NCI-H748 (cell line): ENCODE measurements at regions not wholly inside any gene's neighbourhood (a gene's known extent, or its start where the extent isn't known, plus 50 kb on each side); places are given as distances from the start of the nearest gene placed in this dataset.
"Not testable (repeated sequence)": the region's sequence is repeated elsewhere in the genome, so short reads cannot be mapped to it uniquely, and the experiment has no call there.

ENCODE experiments used
- DNase-seq: peaks from one replicate; lab custom pipeline; 2025; ENCODE audit not compliant: unreplicated experiment; lab: John Stamatoyannopoulos, UW

GRCh38 chr3:34419801-34420200 lies 621.4 kb downstream of the PDCD6IP start:
- no peak for DNase-seq

GRCh38 chr3:34421762-34422161 lies 623.3 kb downstream of the PDCD6IP start:
- no peak for DNase-seq

GRCh38 chr3:34439796-34440195 lies 641.4 kb downstream of the PDCD6IP start:
- no peak for DNase-seq

GRCh38 chr3:34444137-34444536 lies 645.7 kb downstream of the PDCD6IP start:
- DNase-seq = no peak

- no peak for DNase-seq
Measured at GRCh38 chr3:34449305-34449704, 650.9 kb downstream of the PDCD6IP start.

GRCh38 chr3:34463414-34463813 lies 665.0 kb downstream of the PDCD6IP start:
- DNase-seq = no peak

- no peak for DNase-seq
Measured at GRCh38 chr3:34464646-34465045, 666.2 kb downstream of the PDCD6IP start.

GRCh38 chr3:34475851-34476250 lies 677.4 kb downstream of the PDCD6IP start:
- no peak for DNase-seq

GRCh38 chr3:34483311-34483887 lies 685.0 kb downstream of the PDCD6IP start:
- no peak for DNase-seq

- no peak for DNase-seq
Measured at GRCh38 chr3:34504366-34504765, 705.9 kb downstream of the PDCD6IP start.

GRCh38 chr3:34504775-34505174 lies 706.3 kb downstream of the PDCD6IP start:
- no peak for DNase-seq

- no peak for DNase-seq
Measured at GRCh38 chr3:34508732-34509131, 710.3 kb downstream of the PDCD6IP start.

- DNase-seq = no peak
Measured at GRCh38 chr3:34511891-34512290, 713.5 kb downstream of the PDCD6IP start.

GRCh38 chr3:34519008-34519407 lies 720.6 kb downstream of the PDCD6IP start:
- not testable (repeated sequence) for DNase-seq

- DNase-seq = no peak
Measured at GRCh38 chr3:34531156-34531555, 732.7 kb downstream of the PDCD6IP start.

GRCh38 chr3:34533451-34533850 lies 735.0 kb downstream of the PDCD6IP start:
- DNase-seq = no peak

- DNase-seq = no peak
Measured at GRCh38 chr3:34534013-34534412, 735.6 kb downstream of the PDCD6IP start.

GRCh38 chr3:34544136-34544535 lies 745.7 kb downstream of the PDCD6IP start:
- no peak for DNase-seq

GRCh38 chr3:34547297-34547920 lies 749.0 kb downstream of the PDCD6IP start:
- no peak for DNase-seq

GRCh38 chr3:34567266-34567665 lies 768.8 kb downstream of the PDCD6IP start:
- no peak for DNase-seq

GRCh38 chr3:34568766-34569165 lies 770.3 kb downstream of the PDCD6IP start:
- no peak for DNase-seq

- no peak for DNase-seq
Measured at GRCh38 chr3:34569437-34569836, 771.0 kb downstream of the PDCD6IP start.
